Heart right ventricle (tissue), 16 donors: ENCODE measurements at regions not wholly inside any gene's neighbourhood (a gene's known extent, or its start where the extent isn't known, plus 50 kb on each side); places are given as distances from the start of the nearest gene placed in this dataset.
"Not testable (repeated sequence)": the region's sequence is repeated elsewhere in the genome, so short reads cannot be mapped to it uniquely, and the experiment has no call there.

Experiments used
- ATAC-seq, 8 donors: fragments of 200-7000 bp; cut with Tn5 transposase; one replicate each; pipeline ENCODE4 v1.9.1; 2020; ENCODE audit warnings: mild to moderate bottlenecking in 8 of 8, moderate library complexity in 8 of 8, moderate number of reproducible peaks in 1 of 8
- DNase-seq, 2 donors: peaks; one replicate each; pipeline ENCODE4 v3.0.0-alpha.2; 2020
- H3K27ac ChIP-seq, 10 donors: fragments of 200-600 bp; sonication (generic) in 2 of 10; one replicate each; pipeline versions ENCODE4 v1.5.0 to v1.8.0; 2020 to 2022; ENCODE audit warnings: mild to moderate bottlenecking in 3 of 10
- H3K27me3 ChIP-seq, 7 donors: fragments of 200-600 bp; one replicate each; pipeline ENCODE4 v1.8.0; 2021 to 2022; ENCODE audit warnings: mild to moderate bottlenecking in 2 of 7
- H3K36me3 ChIP-seq, 9 donors: fragments of 200-600 bp; sonication (generic) in 1 of 9; one replicate each; pipeline versions ENCODE4 v1.5.0 to v1.8.0; 2020 to 2022; ENCODE audit warnings: mild to moderate bottlenecking in 2 of 9
- H3K4me1 ChIP-seq, 9 donors: fragments of 200-600 bp; sonication (generic) in 1 of 9; one replicate each; pipeline versions ENCODE4 v1.5.0 to v1.8.0; 2020 to 2022; ENCODE audit warnings: mild to moderate bottlenecking in 4 of 9
- H3K4me3 ChIP-seq, 10 donors: fragments of 200-600 bp; sonication (generic) in 2 of 10; one replicate each; pipeline versions ENCODE4 v1.5.0 to v1.8.0; 2020 to 2022; ENCODE audit warnings: mild to moderate bottlenecking in 7 of 10, moderate library complexity in 2 of 10
- H3K9me3 ChIP-seq, 11 donors: fragments of 200-600 bp in 10 of 11; sonication (generic) in 2 of 11; one replicate each; pipeline versions ENCODE4 v1.5.0 to v1.8.0; 2013 to 2022; ENCODE audit warnings: mild to moderate bottlenecking in 2 of 11, control low read depth in 1 of 11, moderate library complexity in 1 of 11
- CTCF ChIP-seq, 9 donors: fragments of 200-600 bp; sonication (generic) in 2 of 9; IDR thresholded peaks; one replicate each; pipeline versions ENCODE4 v1.5.0 to v1.8.0; 2021 to 2022; ENCODE audit warnings: antibody characterized with exemption in 9 of 9, mild to moderate bottlenecking in 5 of 9, moderate library complexity in 1 of 9
- WGBS, 2 donors: extraction: QIAGEN DNeasy Blood & Tissue Kit; methylation state at CpG; one replicate each; pipeline ENCODE4 v1.1.7; 2013; ENCODE audit warnings: inconsistent platforms in 1 of 2; 5-methylcytosine and 5-hydroxymethylcytosine counted together
- intact Hi-C, 10 donors: fragments of 100-400 bp; cut with DNase I; formaldehyde crosslinking; loops; one replicate each; pipeline versions ENCODE4 v1.11.1 to v1.14.2; 2022
- donor health status: Arrhythmogenic right ventricular cardiomyopathy.
- donor health status: ischemic (EF 13 %, LVEDD 7.1; RV severe dilation, severe dysfunction).
- donor health status: healthy with polysubstance abuse.
- donor health status: DM: no; HTN: yes; CAD: no.
- donor health status: DM: no; HTN: no; CAD: no.
- donor health status: ischemic (EF 25% LVEDD 6.9; RV normal size, moderate dysfunction).
- donor health status: ischemic (EF 25% LVEDD 5.7; RV mildly dilated, moderate dysfunction).
- donor health status: healthy.
- donor health status: DM: yes; HTN: yes; CAD: no.
- donor health status: Ischemic cardiomyopathy.
- donor health status: ischemic (EF 35%, LVEDD 5.7; RV mildly dilated, moderate dysfunction).
- donor health status: nonischemic (EF 11% LVEDD 7.7; RV severe dilation, severe dysfunction).
- donor health status: DM: yes; HTN: yes; CAD: no.
- donor health status: PGD.
- donor health status: ischemic (EF 29% LVEDD 5.4; RV normal size, mild dysfunction).
- donor health status: nonischemic (EF 23%, LVEDD 6.1; RV moderate dilation, normal function).

- intact Hi-C loops, H3K36me3 ChIP-seq, ATAC-seq, H3K27me3 ChIP-seq, H3K4me3 ChIP-seq, H3K27ac ChIP-seq, H3K4me1 ChIP-seq, H3K9me3 ChIP-seq: not testable (repeated sequence)
- peak in 1 of 2 donors; percentile 2 for DNase-seq
- WGBS, 2 donors: 50% methylated on average over 5 of the region's 15 CpGs
Observed at GRCh38 chr21:5117135-5117534, 5404.2 kb upstream of the TPTE start.

GRCh38 chr21:5117666-5118295 lies 5403.6 kb upstream of the TPTE start:
- ATAC-seq (peak in 4 of 8 donors; percentile 2 to 15 (median 4)), DNase-seq (peak in 1 of 2 donors; percentile 21)
- H3K9me3 ChIP-seq, H3K4me3 ChIP-seq, H3K36me3 ChIP-seq, intact Hi-C loops, H3K27me3 ChIP-seq, H3K4me1 ChIP-seq: not testable (repeated sequence)
- H3K27ac ChIP-seq: peak overlapping the region in 1 of 10 donors; percentile 22
- 75 to 90% methylated on average over 2 to 10 of the region's 17 CpGs for WGBS, 2 donors

GRCh38 chr21:5118296-5118679 lies 5403.1 kb upstream of the TPTE start:
- H3K9me3 ChIP-seq, intact Hi-C loops, H3K27ac ChIP-seq, H3K4me1 ChIP-seq, H3K4me3 ChIP-seq, H3K36me3 ChIP-seq, DNase-seq, H3K27me3 ChIP-seq: not testable (repeated sequence)
- peak in 1 of 8 donors; percentile 1 for ATAC-seq
- WGBS, 2 donors: 81% methylated on average over 4 of the region's 17 CpGs; no CpG with 5 or more reads in 1 of the 2 donors

- H3K4me1 ChIP-seq, intact Hi-C loops, H3K27me3 ChIP-seq, ATAC-seq, H3K4me3 ChIP-seq, H3K9me3 ChIP-seq, H3K36me3 ChIP-seq, H3K27ac ChIP-seq, DNase-seq: not testable (repeated sequence)
- WGBS, 2 donors: 96 to 97% methylated on average over 5 of the region's 8 CpGs
Observed at GRCh38 chr21:5119179-5119578, 5402.2 kb upstream of the TPTE start.

- intact Hi-C loops, H3K36me3 ChIP-seq, H3K4me1 ChIP-seq, H3K4me3 ChIP-seq, H3K27me3 ChIP-seq, H3K9me3 ChIP-seq: not testable (repeated sequence)
- ATAC-seq: peak; percentile 23 to 72 (median 59)
- WGBS, 2 donors: 21 to 33% methylated on average over 2 to 5 of the region's 14 CpGs
- DNase-seq: peak in 1 of 2 donors; percentile 52
- H3K27ac ChIP-seq: peak overlapping the region in 9 of 10 donors; percentile 2 to 79 (median 69)
Observed at GRCh38 chr21:5121399-5121798, 5400.0 kb upstream of the TPTE start.

GRCh38 chr21:5121849-5122248 lies 5399.5 kb upstream of the TPTE start:
- H3K4me3 ChIP-seq, H3K27me3 ChIP-seq, H3K9me3 ChIP-seq, DNase-seq, H3K4me1 ChIP-seq, intact Hi-C loops, H3K36me3 ChIP-seq: not testable (repeated sequence)
- peak in 5 of 8 donors; percentile 23 to 51 (median 37) for ATAC-seq
- peak overlapping the region in 6 of 10 donors; percentile 55 to 82 (median 74) for H3K27ac ChIP-seq
- WGBS, 2 donors: no CpG with 5 or more reads among the region's 16 CpGs

GRCh38 chr21:5123655-5124054 lies 5397.7 kb upstream of the TPTE start:
- H3K4me3 ChIP-seq, H3K9me3 ChIP-seq, intact Hi-C loops, H3K27me3 ChIP-seq, H3K36me3 ChIP-seq, H3K4me1 ChIP-seq: not testable (repeated sequence)
- 0 to 3% methylated on average over 4 to 9 of the region's 16 CpGs for WGBS, 2 donors
- peak overlapping the region in 4 of 10 donors; percentile 34 to 61 (median 44) for H3K27ac ChIP-seq
- peak; percentile 16 to 57 (median 45) for TF ChIP-seq CTCF (IDR thresholded peaks at IDR 0.05)
- DNase-seq (peak; percentile 86 to 87), ATAC-seq (peak; percentile 34 to 72 (median 55))

- H3K9me3 ChIP-seq, H3K36me3 ChIP-seq, H3K27me3 ChIP-seq, intact Hi-C loops, H3K4me1 ChIP-seq: not testable (repeated sequence)
- DNase-seq (peak; percentile 95 to 98), ATAC-seq (peak; percentile 90 to 98 (median 96))
- H3K4me3 ChIP-seq: peak overlapping the region in 8 of 10 donors; percentile 36 to 60 (median 52)
- H3K27ac ChIP-seq: peak overlapping the region in 9 of 10 donors; percentile 43 to 85 (median 79)
- WGBS, 2 donors: 0 to 1% methylated on average over 12 to 34 of the region's 42 CpGs
Observed at GRCh38 chr21:5128261-5128660, 5393.1 kb upstream of the TPTE start.

- ATAC-seq, DNase-seq, H3K4me1 ChIP-seq, H3K36me3 ChIP-seq, intact Hi-C loops, H3K4me3 ChIP-seq, H3K27me3 ChIP-seq, H3K27ac ChIP-seq, H3K9me3 ChIP-seq: not testable (repeated sequence)
- no CpG with 5 or more reads among the region's 19 CpGs for WGBS, 2 donors
Observed at GRCh38 chr21:5133824-5134223, 5387.6 kb upstream of the TPTE start.

GRCh38 chr21:5136406-5136805 lies 5385.0 kb upstream of the TPTE start:
- DNase-seq (peak in 1 of 2 donors; percentile 3), ATAC-seq (peak in 1 of 8 donors; percentile 16)
- H3K36me3 ChIP-seq, H3K27ac ChIP-seq, H3K27me3 ChIP-seq, H3K9me3 ChIP-seq, intact Hi-C loops, H3K4me1 ChIP-seq, H3K4me3 ChIP-seq: not testable (repeated sequence)
- 84% methylated on average over 2 of the region's 8 CpGs; no CpG with 5 or more reads in 1 of the 2 donors for WGBS, 2 donors

- H3K9me3 ChIP-seq, ATAC-seq, H3K27ac ChIP-seq, H3K4me3 ChIP-seq, H3K27me3 ChIP-seq, intact Hi-C loops, DNase-seq, H3K4me1 ChIP-seq, H3K36me3 ChIP-seq: not testable (repeated sequence)
- 95 to 100% methylated on average over 4 to 13 of the region's 18 CpGs for WGBS, 2 donors
Observed at GRCh38 chr21:5137006-5137405, 5384.4 kb upstream of the TPTE start.
